Mononuclear cell (primary cell): ENCODE measurements at regions not wholly inside any gene's neighbourhood (a gene's known extent, or its start where the extent isn't known, plus 50 kb on each side); places are given as distances from the start of the nearest gene placed in this dataset.

Experiments
- H3K27me3 ChIP-seq: 2 replicates; pipeline ENCODE4 v1.6.0; 2011; ENCODE audit warnings: low read length, control low read depth; ENCODE audit not compliant: insufficient read depth
- H3K4me1 ChIP-seq: 2 replicates; pipeline ENCODE4 v1.5.1; 2011; ENCODE audit warnings: mild to moderate bottlenecking, low read length, control low read depth; ENCODE audit not compliant: insufficient read depth
- H3K4me3 ChIP-seq: 2 replicates; pipeline ENCODE4 v1.5.1; 2011; ENCODE audit warnings: mild to moderate bottlenecking, low read length, moderate library complexity
- H3K9me3 ChIP-seq: 2 replicates; pipeline ENCODE4 v1.5.1; 2011; ENCODE audit warnings: low read depth, mild to moderate bottlenecking, control low read depth, low read length

- H3K4me1 ChIP-seq: no peaks in the 10 kb centered on the region
- H3K4me3 ChIP-seq: no peak overlapping the region
- no peaks in the 10 kb centered on the region for H3K27me3 ChIP-seq
- no peaks in the 10 kb centered on the region for H3K9me3 ChIP-seq
Measured at GRCh38 chr5:86951761-86952160, 315.9 kb upstream of the RASA1 start.

GRCh38 chr5:86964889-86965288, 302.8 kb upstream of the RASA1 start:
- no peaks in the 10 kb centered on the region for H3K9me3 ChIP-seq
- H3K4me3 ChIP-seq: no peak overlapping the region
- no peaks in the 10 kb centered on the region for H3K4me1 ChIP-seq
- peaks cover 13% of the 10 kb centered on the region for H3K27me3 ChIP-seq

GRCh38 chr5:86968301-86968753, 299.4 kb upstream of the RASA1 start:
- H3K4me3 ChIP-seq: no peak overlapping the region
- H3K4me1 ChIP-seq: peaks cover 17% of the 10 kb centered on the region
- H3K9me3 ChIP-seq: no peaks in the 10 kb centered on the region
- H3K27me3 ChIP-seq: peaks cover 8% of the 10 kb centered on the region

GRCh38 chr5:86970361-86970760, 297.3 kb upstream of the RASA1 start:
- H3K27me3 ChIP-seq: peaks cover 8% of the 10 kb centered on the region
- peaks cover 23% of the 10 kb centered on the region for H3K4me1 ChIP-seq
- no peak overlapping the region for H3K4me3 ChIP-seq
- no peaks in the 10 kb centered on the region for H3K9me3 ChIP-seq

- H3K4me1 ChIP-seq: peaks cover 26% of the 10 kb centered on the region
- no peaks in the 10 kb centered on the region for H3K9me3 ChIP-seq
- peaks cover 8% of the 10 kb centered on the region for H3K27me3 ChIP-seq
- H3K4me3 ChIP-seq: no peak overlapping the region
Measured at GRCh38 chr5:86971034-86971571, 296.6 kb upstream of the RASA1 start.

- Histone ChIP-seq H3K4me3 (no peak overlapping the region), H3K9me3 (no peaks in the 10 kb centered on the region), H3K4me1 (peaks cover 53% of the 10 kb centered on the region), H3K27me3 (peaks cover 6% of the 10 kb centered on the region)
Measured at GRCh38 chr5:86974955-86975354, 292.7 kb upstream of the RASA1 start.

GRCh38 chr5:86977190-86977589, 290.5 kb upstream of the RASA1 start:
- Histone ChIP-seq H3K9me3 (no peaks in the 10 kb centered on the region), H3K27me3 (no peaks in the 10 kb centered on the region), H3K4me3 (no peak overlapping the region), H3K4me1 (peaks cover 48% of the 10 kb centered on the region)

GRCh38 chr5:86977808-86978207, 289.9 kb upstream of the RASA1 start:
- peaks cover 48% of the 10 kb centered on the region for H3K4me1 ChIP-seq
- no peaks in the 10 kb centered on the region for H3K27me3 ChIP-seq
- H3K9me3 ChIP-seq: no peaks in the 10 kb centered on the region
- no peak overlapping the region for H3K4me3 ChIP-seq

- H3K9me3 ChIP-seq: no peaks in the 10 kb centered on the region
- H3K4me3 ChIP-seq: no peak overlapping the region
- H3K27me3 ChIP-seq: no peaks in the 10 kb centered on the region
- H3K4me1 ChIP-seq: peaks cover 47% of the 10 kb centered on the region
Measured at GRCh38 chr5:86979811-86980411, 287.8 kb upstream of the RASA1 start.

- H3K27me3 ChIP-seq: no peaks in the 10 kb centered on the region
- H3K4me1 ChIP-seq: peaks cover 33% of the 10 kb centered on the region
- no peak overlapping the region for H3K4me3 ChIP-seq
- no peaks in the 10 kb centered on the region for H3K9me3 ChIP-seq
Measured at GRCh38 chr5:86981898-86982297, 285.8 kb upstream of the RASA1 start.

- no peaks in the 10 kb centered on the region for H3K9me3 ChIP-seq
- H3K4me1 ChIP-seq: peaks cover 20% of the 10 kb centered on the region
- H3K27me3 ChIP-seq: no peaks in the 10 kb centered on the region
- H3K4me3 ChIP-seq: no peak overlapping the region
Measured at GRCh38 chr5:86983208-86983607, 284.5 kb upstream of the RASA1 start.

- Histone ChIP-seq H3K4me1 (no peaks in the 10 kb centered on the region), H3K27me3 (no peaks in the 10 kb centered on the region), H3K9me3 (no peaks in the 10 kb centered on the region), H3K4me3 (no peak overlapping the region)
Measured at GRCh38 chr5:86986837-86987236, 280.8 kb upstream of the RASA1 start.

GRCh38 chr5:86997516-86997915, 270.2 kb upstream of the RASA1 start:
- no peaks in the 10 kb centered on the region for H3K27me3 ChIP-seq
- H3K4me1 ChIP-seq: no peaks in the 10 kb centered on the region
- no peak overlapping the region for H3K4me3 ChIP-seq
- H3K9me3 ChIP-seq: no peaks in the 10 kb centered on the region

- Histone ChIP-seq H3K4me1 (no peaks in the 10 kb centered on the region), H3K4me3 (no peak overlapping the region), H3K27me3 (no peaks in the 10 kb centered on the region), H3K9me3 (no peaks in the 10 kb centered on the region)
Measured at GRCh38 chr5:86999951-87000350, 267.7 kb upstream of the RASA1 start.

GRCh38 chr5:87002485-87002884, 265.2 kb upstream of the RASA1 start:
- H3K9me3 ChIP-seq: no peaks in the 10 kb centered on the region
- no peaks in the 10 kb centered on the region for H3K27me3 ChIP-seq
- H3K4me1 ChIP-seq: no peaks in the 10 kb centered on the region
- no peak overlapping the region for H3K4me3 ChIP-seq

GRCh38 chr5:87004101-87004500, 263.6 kb upstream of the RASA1 start:
- no peaks in the 10 kb centered on the region for H3K27me3 ChIP-seq
- no peaks in the 10 kb centered on the region for H3K4me1 ChIP-seq
- no peak overlapping the region for H3K4me3 ChIP-seq
- H3K9me3 ChIP-seq: no peaks in the 10 kb centered on the region
